GM13976 (cell line): ENCODE measurements at regions not wholly inside any gene's neighbourhood (a gene's known extent, or its start where the extent isn't known, plus 50 kb on each side); places are given as distances from the start of the nearest gene placed in this dataset.

Experiments
- DNase-seq: peaks from one replicate; pipeline ENCODE4 v3.0.0; 2012; ENCODE audit warnings: low spot score
- in situ Hi-C: fragments of 300-500 bp; cut with MboI; formaldehyde crosslinking; loops from one replicate; pipeline ENCODE4 v1.12.0; 2022; ENCODE audit warnings: low sequenced_read_pairs, mixed read lengths, inconsistent platforms; ENCODE audit not compliant: unreplicated experiment
- TF ChIP-seq, protein P1 (sequence below): IDR thresholded peaks from 2 replicates; pipeline ENCODE4 v1.5.1; 2012; ENCODE audit warnings: borderline replicate concordance, mild to moderate bottlenecking; ENCODE audit not compliant: insufficient read depth; ENCODE audit errors: extremely low read depth, missing control alignments, control extremely low read depth

- DNase-seq = no peak
- TF ChIP-seq, protein P1, sequence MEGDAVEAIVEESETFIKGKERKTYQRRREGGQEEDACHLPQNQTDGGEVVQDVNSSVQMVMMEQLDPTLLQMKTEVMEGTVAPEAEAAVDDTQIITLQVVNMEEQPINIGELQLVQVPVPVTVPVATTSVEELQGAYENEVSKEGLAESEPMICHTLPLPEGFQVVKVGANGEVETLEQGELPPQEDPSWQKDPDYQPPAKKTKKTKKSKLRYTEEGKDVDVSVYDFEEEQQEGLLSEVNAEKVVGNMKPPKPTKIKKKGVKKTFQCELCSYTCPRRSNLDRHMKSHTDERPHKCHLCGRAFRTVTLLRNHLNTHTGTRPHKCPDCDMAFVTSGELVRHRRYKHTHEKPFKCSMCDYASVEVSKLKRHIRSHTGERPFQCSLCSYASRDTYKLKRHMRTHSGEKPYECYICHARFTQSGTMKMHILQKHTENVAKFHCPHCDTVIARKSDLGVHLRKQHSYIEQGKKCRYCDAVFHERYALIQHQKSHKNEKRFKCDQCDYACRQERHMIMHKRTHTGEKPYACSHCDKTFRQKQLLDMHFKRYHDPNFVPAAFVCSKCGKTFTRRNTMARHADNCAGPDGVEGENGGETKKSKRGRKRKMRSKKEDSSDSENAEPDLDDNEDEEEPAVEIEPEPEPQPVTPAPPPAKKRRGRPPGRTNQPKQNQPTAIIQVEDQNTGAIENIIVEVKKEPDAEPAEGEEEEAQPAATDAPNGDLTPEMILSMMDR = no peak
- in situ Hi-C loops = no loop called here
Measured at GRCh38 chr2:7972670-7973069, 709.2 kb upstream of the ID2 start.

GRCh38 chr2:7973801-7974480 is 707.9 kb upstream of the ID2 start:
- in situ Hi-C loops = no loop called here
- TF ChIP-seq, protein P1 = no peak
- DNase-seq = no peak

- TF ChIP-seq, protein P1 = no peak
- no peak for DNase-seq
- in situ Hi-C loops = no loop called here
Measured at GRCh38 chr2:7974936-7975335, 706.9 kb upstream of the ID2 start.

GRCh38 chr2:7976206-7976605 is 705.6 kb upstream of the ID2 start:
- in situ Hi-C loops = no loop called here
- DNase-seq = no peak
- TF ChIP-seq, protein P1 = no peak

GRCh38 chr2:7977981-7978380 is 703.9 kb upstream of the ID2 start:
- TF ChIP-seq, protein P1 = no peak
- DNase-seq = no peak

GRCh38 chr2:7982054-7982453 is 699.8 kb upstream of the ID2 start:
- DNase-seq = no peak
- TF ChIP-seq, protein P1 = no peak
- in situ Hi-C loops = no loop called here

More at GRCh38 chr2:7977981-7978380, 703.9 kb upstream of the ID2 start:
- in situ Hi-C loops = no loop called here

GRCh38 chr2:7983451-7983850 is 698.4 kb upstream of the ID2 start:
- TF ChIP-seq, protein P1 = no peak
- DNase-seq = no peak
- in situ Hi-C loops = no loop called here
